ENCODE measurements at regions not wholly inside any gene's neighbourhood (a gene's known extent, or its start where the extent isn't known, plus 50 kb on each side); places are given as distances from the start of the nearest gene placed in this dataset.

DNA sequence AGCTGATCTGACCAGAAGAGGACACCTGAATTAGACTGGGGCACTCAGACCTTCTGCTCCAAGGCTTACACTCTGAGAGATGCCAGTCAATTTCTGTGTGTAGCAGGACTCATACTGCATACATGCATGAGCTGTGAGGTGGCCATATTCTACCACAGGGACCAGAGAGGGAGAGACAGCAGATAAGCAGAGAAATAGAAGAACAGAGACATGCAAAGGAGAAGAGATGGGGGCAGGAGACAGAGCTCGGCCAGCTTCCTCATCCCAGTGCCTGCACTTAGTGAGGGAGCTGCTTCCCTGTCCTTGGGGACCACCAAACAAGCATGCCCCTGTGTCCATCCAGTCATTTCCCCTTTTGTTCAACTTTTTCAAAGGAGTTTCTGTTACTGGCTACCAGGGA, 73.9 kb upstream of the ALK start:
- no peak overlapping the region for H3K4me3 ChIP-seq (replicated peaks in 1 of 2; ENCODE audit: low read depth in 2 of 2, low read length in 2 of 2)
- TF ChIP-seq, protein P1, sequence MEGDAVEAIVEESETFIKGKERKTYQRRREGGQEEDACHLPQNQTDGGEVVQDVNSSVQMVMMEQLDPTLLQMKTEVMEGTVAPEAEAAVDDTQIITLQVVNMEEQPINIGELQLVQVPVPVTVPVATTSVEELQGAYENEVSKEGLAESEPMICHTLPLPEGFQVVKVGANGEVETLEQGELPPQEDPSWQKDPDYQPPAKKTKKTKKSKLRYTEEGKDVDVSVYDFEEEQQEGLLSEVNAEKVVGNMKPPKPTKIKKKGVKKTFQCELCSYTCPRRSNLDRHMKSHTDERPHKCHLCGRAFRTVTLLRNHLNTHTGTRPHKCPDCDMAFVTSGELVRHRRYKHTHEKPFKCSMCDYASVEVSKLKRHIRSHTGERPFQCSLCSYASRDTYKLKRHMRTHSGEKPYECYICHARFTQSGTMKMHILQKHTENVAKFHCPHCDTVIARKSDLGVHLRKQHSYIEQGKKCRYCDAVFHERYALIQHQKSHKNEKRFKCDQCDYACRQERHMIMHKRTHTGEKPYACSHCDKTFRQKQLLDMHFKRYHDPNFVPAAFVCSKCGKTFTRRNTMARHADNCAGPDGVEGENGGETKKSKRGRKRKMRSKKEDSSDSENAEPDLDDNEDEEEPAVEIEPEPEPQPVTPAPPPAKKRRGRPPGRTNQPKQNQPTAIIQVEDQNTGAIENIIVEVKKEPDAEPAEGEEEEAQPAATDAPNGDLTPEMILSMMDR (IDR thresholded peaks at IDR 0.05; ENCODE audit: low read depth, low read length) = no peak
- no peak for DNase-seq (ENCODE audit: low read depth in 2 of 2)

DNA sequence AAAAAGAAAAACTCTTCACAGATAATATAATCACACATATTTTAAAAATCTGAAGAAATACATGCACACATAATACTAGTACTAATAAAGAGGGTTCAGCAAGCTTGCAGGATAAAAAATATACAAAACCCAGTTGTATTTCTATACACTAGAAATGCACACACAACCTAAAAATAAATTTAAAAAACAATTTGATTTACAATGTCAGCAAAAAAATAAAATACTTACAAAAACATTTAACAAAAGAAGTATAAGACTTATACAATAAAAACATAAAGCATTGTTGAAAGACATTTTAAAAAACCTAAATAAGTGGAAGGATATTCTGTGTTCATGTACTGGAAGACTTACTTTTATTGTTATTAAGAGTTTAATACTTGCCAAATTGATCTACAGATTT, 81.7 kb upstream of the ALK start:
- TF ChIP-seq, protein P1 (IDR thresholded peaks at IDR 0.05; ENCODE audit: low read depth, low read length) = no peak
- H3K4me3 ChIP-seq (replicated peaks in 1 of 2; ENCODE audit: low read depth in 2 of 2, low read length in 2 of 2) = no peak overlapping the region
- no peak for DNase-seq (ENCODE audit: low read depth in 2 of 2)

DNA sequence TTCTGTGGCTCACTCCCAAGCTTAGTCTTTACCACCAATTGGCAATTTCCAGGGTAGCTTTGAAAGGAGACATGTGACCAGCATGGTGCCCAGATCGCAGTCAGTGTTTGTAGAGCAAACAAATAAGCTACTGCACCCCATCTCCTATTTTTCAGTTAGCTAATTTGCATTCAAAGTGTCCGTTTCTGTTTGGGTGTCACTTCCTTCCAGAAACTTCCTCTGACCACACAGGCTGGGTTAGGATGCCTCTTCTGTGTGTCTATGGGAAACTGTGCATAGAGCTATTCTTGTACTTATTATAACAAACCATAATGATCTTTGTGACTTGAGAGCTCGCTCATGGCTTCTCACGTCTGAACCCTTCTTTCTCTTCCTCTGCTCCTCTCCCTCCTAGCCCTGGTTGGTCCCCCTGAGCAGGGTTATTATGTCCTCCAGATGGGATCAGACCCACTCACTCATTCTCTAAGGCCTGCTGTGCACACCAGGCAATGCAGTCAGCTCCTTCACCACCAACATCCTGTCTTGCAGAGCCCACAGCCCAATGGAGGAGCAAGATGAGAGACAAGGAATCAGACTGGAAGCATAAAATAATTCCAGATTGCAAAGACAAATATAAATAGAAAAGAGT, 101.2 kb upstream of the ALK start:
- TF ChIP-seq, protein P1 (IDR thresholded peaks at IDR 0.05; ENCODE audit: low read depth, low read length) = no peak
- no peak overlapping the region for H3K4me3 ChIP-seq (replicated peaks in 1 of 2; ENCODE audit: low read depth in 2 of 2, low read length in 2 of 2)
- no peak for DNase-seq (ENCODE audit: low read depth in 2 of 2)

DNA sequence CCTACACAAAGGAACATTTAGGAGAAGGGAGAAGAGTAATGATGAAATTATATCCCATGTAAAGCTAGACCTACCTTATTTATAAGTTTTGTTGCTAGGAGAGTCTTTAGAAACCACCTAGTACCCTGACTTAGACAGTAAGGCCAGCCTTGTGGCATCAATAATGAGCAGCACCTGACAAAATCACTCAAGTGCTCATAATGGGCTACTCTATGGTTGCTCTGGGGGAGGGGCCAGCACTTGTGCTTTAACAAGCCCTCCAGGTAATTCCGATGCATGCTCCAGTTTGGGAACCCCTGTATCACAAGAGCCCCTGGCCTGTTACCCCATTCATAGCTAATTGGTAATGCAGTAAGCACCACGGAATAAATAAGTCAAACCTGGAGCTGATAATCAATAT, 102.9 kb upstream of the ALK start:
- H3K4me3 ChIP-seq (replicated peaks in 1 of 2; ENCODE audit: low read depth in 2 of 2, low read length in 2 of 2) = no peak overlapping the region
- TF ChIP-seq, protein P1 (IDR thresholded peaks at IDR 0.05; ENCODE audit: low read depth, low read length) = no peak
- DNase-seq (ENCODE audit: low read depth in 2 of 2) = no peak

DNA sequence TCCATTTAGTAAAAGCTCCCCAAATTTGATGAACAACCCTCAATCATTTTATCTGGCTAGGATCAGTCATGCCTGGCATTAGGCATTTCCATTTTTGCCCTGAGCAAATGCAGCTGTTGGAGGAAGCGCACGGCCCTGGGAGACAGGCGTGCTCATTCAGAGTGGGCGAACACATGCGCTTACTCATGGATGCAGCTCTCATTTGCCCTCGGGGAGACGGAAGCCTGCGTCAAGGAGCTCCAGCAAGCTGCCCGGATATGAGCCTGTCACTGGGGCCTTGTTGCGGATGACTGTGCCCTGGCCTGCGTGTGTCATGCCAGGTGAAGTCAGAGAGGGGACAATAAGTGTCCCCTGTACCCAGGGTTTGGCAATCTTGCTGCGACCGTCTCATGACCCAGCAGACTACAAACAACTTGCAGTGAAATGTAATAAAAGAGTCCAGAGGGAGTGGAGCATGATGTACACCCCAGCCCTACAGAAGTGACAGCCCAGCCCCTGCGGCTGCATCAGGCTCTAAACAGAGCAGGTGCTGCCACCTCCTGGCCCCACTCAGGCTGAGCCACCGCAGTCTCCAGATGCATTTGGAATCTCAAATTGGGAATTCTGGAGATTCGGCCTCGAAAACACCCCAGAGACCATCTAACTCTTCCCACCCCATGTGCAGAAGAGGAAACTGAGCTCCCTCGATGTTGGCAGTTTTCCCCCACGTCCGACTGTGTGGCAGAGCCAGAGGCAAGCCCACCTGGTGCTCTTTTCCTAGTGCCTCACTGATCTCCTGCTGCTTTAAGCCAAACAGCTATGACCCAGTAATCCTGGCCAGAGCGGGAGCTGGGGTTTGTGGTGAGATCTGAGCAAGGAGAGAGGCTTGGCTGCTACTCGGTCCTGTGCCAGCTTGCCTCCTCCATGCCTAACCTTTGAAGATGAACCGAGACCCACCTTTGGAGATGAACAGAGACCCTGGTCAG, 105.0 kb upstream of the ALK start:
- TF ChIP-seq, protein P1 (IDR thresholded peaks at IDR 0.05; ENCODE audit: low read depth, low read length) = peak; percentile 60
- DNase-seq (ENCODE audit: low read depth in 2 of 2) = peak; percentile 31 to 39
- H3K4me3 ChIP-seq (replicated peaks in 1 of 2; ENCODE audit: low read depth in 2 of 2, low read length in 2 of 2) = no peak overlapping the region

DNA sequence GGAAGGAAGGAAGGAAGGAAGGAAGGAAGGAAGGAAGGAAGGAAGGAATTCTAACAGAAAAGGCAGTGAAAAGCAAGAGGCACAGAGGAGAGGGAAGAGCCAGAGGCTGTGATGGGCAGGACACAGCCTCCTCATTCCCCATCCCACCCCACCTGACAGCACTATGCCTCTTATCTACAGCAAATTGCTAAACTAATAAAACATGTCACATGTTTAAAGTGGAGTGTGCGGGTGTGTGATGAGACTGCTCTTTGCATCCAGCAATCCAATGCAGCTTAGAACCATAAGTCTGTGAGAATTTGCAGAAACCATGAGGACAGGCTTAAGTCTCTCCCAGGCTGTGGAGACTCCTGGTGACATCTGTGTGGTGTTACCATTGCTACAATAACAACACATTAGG, 108.4 kb upstream of the ALK start:
- DNase-seq (ENCODE audit: low read depth in 2 of 2) = no peak
- TF ChIP-seq, protein P1 (IDR thresholded peaks at IDR 0.05; ENCODE audit: low read depth, low read length) = no peak
- no peak overlapping the region for H3K4me3 ChIP-seq (replicated peaks in 1 of 2; ENCODE audit: low read depth in 2 of 2, low read length in 2 of 2)

Measured in cardiac fibroblast (primary cell).